Progenitor cell of endocrine pancreas (in vitro differentiated cells): ENCODE measurements at regions not wholly inside any gene's neighbourhood (a gene's known extent, or its start where the extent isn't known, plus 50 kb on each side); places are given as distances from the start of the nearest gene placed in this dataset.
A peak's percentile ranks its signal among the peaks of the same experiment; 100 is the strongest.

Experiments used
- DNase-seq: peaks from one replicate; pipeline ENCODE4 v3.0.0; 2021; ENCODE audit warnings: low spot score; ENCODE audit not compliant: unreplicated experiment
- H3K27ac Mint-ChIP-seq: 2 replicates; pipeline ENCODE4 v1.8.0; 2021; ENCODE audit warnings: mild to moderate bottlenecking, moderate library complexity, mixed read lengths
- H3K27me3 Mint-ChIP-seq: 2 replicates; pipeline ENCODE4 v1.8.0; 2021; ENCODE audit warnings: mixed read lengths
- H3K36me3 Mint-ChIP-seq: 2 replicates; pipeline ENCODE4 v1.8.0; 2022; ENCODE audit warnings: mixed read lengths; ENCODE audit not compliant: insufficient read depth
- H3K4me1 Mint-ChIP-seq: 2 replicates; pipeline ENCODE4 v1.8.0; 2021; ENCODE audit warnings: low read depth, mixed read lengths
- H3K4me3 Mint-ChIP-seq: 2 replicates; pipeline ENCODE4 v1.8.0; 2021; ENCODE audit warnings: low read depth, mild to moderate bottlenecking, moderate library complexity, mixed read lengths
- H3K9me3 Mint-ChIP-seq: 2 replicates; pipeline ENCODE4 v1.8.0; 2021; ENCODE audit warnings: low read depth, mixed read lengths
- TF ChIP-seq, protein P1 (sequence below): fragments of 200-600 bp; sonication (generic); IDR thresholded peaks from one replicate; pipeline ENCODE4 v1.5.0; 2021; ENCODE audit warnings: antibody characterized with exemption, mild to moderate bottlenecking; ENCODE audit not compliant: unreplicated experiment

DNA sequence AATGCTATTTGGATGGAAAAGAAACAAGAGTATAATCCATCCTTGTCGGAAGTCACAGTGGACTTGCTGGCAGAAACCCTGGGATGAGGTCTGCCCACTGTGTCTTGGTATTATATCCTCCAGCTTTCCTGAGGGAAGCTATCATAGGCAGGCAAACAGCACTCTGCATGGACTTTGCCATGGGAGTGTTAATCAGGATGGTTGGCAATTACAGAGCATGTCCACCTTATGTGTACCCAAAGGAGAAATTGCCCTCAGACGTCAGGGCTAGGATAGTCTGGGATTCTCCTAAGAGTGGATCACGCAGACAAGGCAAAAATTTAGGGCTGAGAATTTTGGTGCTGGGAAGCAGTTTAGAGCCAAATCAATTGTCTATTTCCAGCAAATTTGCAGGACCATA lies 184.9 kb upstream of the ESRRG start:
- TF ChIP-seq, protein P1, sequence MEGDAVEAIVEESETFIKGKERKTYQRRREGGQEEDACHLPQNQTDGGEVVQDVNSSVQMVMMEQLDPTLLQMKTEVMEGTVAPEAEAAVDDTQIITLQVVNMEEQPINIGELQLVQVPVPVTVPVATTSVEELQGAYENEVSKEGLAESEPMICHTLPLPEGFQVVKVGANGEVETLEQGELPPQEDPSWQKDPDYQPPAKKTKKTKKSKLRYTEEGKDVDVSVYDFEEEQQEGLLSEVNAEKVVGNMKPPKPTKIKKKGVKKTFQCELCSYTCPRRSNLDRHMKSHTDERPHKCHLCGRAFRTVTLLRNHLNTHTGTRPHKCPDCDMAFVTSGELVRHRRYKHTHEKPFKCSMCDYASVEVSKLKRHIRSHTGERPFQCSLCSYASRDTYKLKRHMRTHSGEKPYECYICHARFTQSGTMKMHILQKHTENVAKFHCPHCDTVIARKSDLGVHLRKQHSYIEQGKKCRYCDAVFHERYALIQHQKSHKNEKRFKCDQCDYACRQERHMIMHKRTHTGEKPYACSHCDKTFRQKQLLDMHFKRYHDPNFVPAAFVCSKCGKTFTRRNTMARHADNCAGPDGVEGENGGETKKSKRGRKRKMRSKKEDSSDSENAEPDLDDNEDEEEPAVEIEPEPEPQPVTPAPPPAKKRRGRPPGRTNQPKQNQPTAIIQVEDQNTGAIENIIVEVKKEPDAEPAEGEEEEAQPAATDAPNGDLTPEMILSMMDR = no peak
- Mint-ChIP-seq H3K9me3 (no peaks in the 10 kb centered on the region), H3K4me3 (no peak overlapping the region), H3K27ac (no peak overlapping the region), H3K27me3 (peaks cover 5% of the 10 kb centered on the region), H3K4me1 (peaks cover 27% of the 10 kb centered on the region), H3K36me3 (no peaks in the 10 kb centered on the region)
- no peak for DNase-seq

DNA sequence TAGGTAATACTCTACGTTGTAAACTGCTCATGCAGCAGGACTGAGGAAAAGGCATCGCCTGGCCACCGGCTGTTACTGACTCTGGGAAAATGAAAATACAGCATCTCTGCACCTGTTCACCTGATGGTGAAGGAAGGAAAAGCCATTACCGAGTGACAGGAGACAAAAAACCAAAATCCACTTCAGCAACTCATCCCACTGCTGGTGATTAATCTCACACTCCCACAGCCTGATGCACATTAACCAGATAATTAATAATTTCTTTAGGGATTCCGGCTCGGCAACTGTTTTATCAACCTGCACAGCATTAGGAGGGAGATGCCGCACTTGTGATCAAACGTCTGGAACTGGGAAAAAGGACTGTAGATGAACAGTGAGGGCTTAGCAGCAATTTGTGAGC lies 183.9 kb upstream of the ESRRG start:
- no peak for DNase-seq
- peaks cover 5% of the 10 kb centered on the region for H3K27me3 Mint-ChIP-seq
- TF ChIP-seq, protein P1 = no peak
- no peak overlapping the region for H3K27ac Mint-ChIP-seq
- H3K9me3 Mint-ChIP-seq = no peaks in the 10 kb centered on the region
- peaks cover 32% of the 10 kb centered on the region for H3K4me1 Mint-ChIP-seq
- no peaks in the 10 kb centered on the region for H3K36me3 Mint-ChIP-seq
- H3K4me3 Mint-ChIP-seq = no peak overlapping the region

DNA sequence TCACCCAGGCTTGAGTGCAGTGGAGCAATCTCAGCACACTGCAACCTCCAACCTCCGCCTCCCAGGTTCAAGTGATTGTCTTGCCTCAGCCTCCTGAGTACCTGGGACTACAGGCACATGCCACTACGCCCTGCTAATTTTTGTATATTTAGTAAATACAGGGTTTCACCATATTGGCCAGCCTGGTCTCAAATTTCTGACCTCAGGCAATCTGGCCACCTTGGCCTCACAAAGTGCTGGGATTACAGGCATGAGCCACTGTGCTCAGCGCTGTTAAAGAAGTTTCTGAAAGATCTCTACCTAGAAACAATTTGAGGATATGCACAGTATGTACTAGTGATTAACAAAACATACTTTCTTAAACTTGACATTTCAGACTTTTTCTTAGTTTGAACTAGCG lies 182.6 kb upstream of the ESRRG start:
- Mint-ChIP-seq H3K4me3 (no peak overlapping the region), H3K4me1 (peaks cover 32% of the 10 kb centered on the region), H3K27me3 (peaks cover 5% of the 10 kb centered on the region), H3K9me3 (no peaks in the 10 kb centered on the region), H3K27ac (no peak overlapping the region), H3K36me3 (no peaks in the 10 kb centered on the region)
- no peak for DNase-seq
- TF ChIP-seq, protein P1 = no peak

DNA sequence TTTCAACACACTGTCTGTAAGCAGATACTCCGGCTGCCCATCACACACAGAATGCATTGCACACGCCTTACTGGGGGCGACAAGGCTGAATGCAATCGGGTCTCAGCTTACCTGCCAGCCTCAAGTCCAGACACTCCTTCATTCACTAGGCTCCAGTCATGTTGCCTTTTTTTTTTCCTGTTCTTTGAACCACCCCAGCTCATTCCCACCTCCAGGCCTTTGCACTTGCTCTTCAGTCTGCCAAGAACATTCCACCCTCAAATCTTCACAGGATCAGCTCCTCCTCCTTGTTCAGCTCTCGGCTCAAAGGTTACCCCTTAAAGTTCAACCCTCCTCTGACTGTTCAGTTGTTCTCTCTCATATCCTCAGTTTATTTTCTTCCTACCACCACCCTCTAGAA lies 181.9 kb upstream of the ESRRG start:
- Mint-ChIP-seq H3K36me3 (no peaks in the 10 kb centered on the region), H3K27ac (peak overlapping the region; percentile 68), H3K4me3 (peak overlapping the region; percentile 2), H3K9me3 (no peaks in the 10 kb centered on the region), H3K4me1 (peaks cover 32% of the 10 kb centered on the region), H3K27me3 (peaks cover 5% of the 10 kb centered on the region)
- DNase-seq = no peak
- TF ChIP-seq, protein P1 = no peak

DNA sequence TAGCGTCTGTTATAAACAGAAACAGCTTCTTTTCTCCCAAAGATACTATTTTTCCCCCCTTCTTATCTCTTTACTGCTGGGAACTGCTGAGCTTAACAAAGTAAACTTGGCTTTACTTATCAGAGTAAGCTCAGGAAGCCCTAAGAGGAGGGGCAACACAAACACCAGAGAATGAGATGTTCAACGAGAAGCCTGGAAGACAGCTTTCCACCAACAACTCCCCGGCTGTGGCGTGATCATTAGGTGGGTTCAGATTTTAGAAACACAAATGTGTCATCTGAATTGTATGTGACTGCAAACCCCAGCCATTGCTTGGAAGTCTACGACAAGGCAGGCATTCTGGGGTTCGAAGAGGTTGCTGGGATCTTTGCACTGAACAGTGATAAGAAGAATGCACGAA lies 181.2 kb upstream of the ESRRG start:
- TF ChIP-seq, protein P1 = no peak
- peaks cover 32% of the 10 kb centered on the region for H3K4me1 Mint-ChIP-seq
- H3K36me3 Mint-ChIP-seq = no peaks in the 10 kb centered on the region
- peak overlapping the region; percentile 0 for H3K4me3 Mint-ChIP-seq
- no peaks in the 10 kb centered on the region for H3K9me3 Mint-ChIP-seq
- DNase-seq = no peak
- H3K27ac Mint-ChIP-seq = peak overlapping the region; percentile 68
- peaks cover 5% of the 10 kb centered on the region for H3K27me3 Mint-ChIP-seq
